ENCODE measurements at regions not wholly inside any gene's neighbourhood (a gene's known extent, or its start where the extent isn't known, plus 50 kb on each side); places are given as distances from the start of the nearest gene placed in this dataset.

DNA sequence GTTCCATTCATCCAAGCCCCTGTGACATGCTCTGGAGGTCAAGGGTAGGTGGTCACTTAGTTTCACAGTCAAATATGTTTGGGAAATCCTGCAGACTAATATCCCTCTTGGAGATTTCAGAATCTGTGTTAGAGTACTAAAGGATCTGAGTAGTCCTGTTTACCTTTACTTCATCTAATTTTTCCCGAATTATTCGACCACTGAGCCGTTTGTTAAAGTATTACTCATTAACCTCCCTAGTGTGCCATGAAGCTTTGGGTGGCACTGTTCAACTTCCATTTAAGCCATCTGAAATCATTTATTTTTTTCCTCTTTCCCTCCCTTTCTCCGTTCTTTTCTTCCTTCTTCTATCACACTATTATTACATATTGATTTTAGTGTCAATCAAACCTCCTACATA lies 109.9 kb downstream of the NGF start:
- intact Hi-C loops (cut with micrococcal nuclease; ENCODE audit: unreplicated experiment), result no loop called here

DNA sequence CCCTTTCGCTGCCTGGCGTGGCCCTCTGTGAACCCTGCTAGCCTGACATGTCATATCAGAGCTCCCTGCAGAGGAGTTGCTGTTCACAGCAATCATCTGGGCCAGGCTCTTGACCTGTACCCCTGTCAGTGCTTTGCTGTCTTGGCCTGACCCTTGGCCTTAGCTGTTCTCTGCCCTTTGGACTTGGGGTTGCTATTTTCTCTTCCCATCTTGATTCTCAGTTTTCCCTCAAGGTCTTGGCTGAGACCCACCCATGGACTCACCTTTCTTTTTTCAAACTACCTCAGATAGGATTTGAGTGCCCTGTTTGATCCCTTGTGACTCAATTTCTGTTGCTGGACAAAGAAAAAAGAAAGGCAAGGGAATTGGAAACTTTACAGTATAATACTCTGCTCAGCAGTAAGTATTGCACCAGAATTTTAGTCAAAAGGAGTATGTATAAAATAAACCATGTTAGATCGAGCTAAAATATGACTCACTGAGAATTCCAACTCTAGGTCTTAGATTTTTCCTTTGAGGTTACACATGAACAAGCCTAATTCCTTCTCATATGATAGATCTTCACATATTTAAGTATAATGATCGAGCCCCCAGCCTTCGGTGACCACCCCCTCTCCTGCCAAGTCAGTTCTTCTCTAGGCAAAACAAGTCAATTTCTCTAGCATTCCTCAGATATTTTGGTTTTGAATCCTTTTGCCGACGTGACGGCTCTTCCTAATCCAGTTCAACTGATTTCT lies 110.5 kb downstream of the NGF start:
- TF ChIP-seq, protein P1, sequence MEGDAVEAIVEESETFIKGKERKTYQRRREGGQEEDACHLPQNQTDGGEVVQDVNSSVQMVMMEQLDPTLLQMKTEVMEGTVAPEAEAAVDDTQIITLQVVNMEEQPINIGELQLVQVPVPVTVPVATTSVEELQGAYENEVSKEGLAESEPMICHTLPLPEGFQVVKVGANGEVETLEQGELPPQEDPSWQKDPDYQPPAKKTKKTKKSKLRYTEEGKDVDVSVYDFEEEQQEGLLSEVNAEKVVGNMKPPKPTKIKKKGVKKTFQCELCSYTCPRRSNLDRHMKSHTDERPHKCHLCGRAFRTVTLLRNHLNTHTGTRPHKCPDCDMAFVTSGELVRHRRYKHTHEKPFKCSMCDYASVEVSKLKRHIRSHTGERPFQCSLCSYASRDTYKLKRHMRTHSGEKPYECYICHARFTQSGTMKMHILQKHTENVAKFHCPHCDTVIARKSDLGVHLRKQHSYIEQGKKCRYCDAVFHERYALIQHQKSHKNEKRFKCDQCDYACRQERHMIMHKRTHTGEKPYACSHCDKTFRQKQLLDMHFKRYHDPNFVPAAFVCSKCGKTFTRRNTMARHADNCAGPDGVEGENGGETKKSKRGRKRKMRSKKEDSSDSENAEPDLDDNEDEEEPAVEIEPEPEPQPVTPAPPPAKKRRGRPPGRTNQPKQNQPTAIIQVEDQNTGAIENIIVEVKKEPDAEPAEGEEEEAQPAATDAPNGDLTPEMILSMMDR (IDR thresholded peaks at IDR 0.05; ENCODE audit: insufficient read depth in 1 of 2, low read depth in 1 of 2, low read length in 1 of 2, severe bottlenecking in 1 of 2, unreplicated experiment in 1 of 2), result no peak
- no peak overlapping the region for H3K4me3 Mint-ChIP-seq (ENCODE audit: unreplicated experiment)
- no peaks in the 10 kb centered on the region for H3K27me3 Mint-ChIP-seq (ENCODE audit: insufficient read depth, unreplicated experiment)
- no TSS peak for BruUV-seq (replicated peaks)
- H3K4me1 Mint-ChIP-seq (ENCODE audit: low read depth, unreplicated experiment), result no peaks in the 10 kb centered on the region
- Histone ChIP-seq H3K27me3 (replicated peaks; ENCODE audit: control insufficient read depth, insufficient read depth, low read length) (no peaks in the 10 kb centered on the region), H3K9me3 (no peaks in the 10 kb centered on the region), H3K4me3 (ENCODE audit: low read depth, low read length) (no peak overlapping the region), H3K36me3 (ENCODE audit: control insufficient read depth, insufficient read depth, low read length) (no peaks in the 10 kb centered on the region), H3K4me1 (no peaks in the 10 kb centered on the region)
- no peak overlapping the region for H3K27ac Mint-ChIP-seq (ENCODE audit: unreplicated experiment)
- intact Hi-C loops (cut with micrococcal nuclease; ENCODE audit: unreplicated experiment), result no loop called here
- POLR2A ChIA-PET, result no interaction called here
- DNase-seq, result no peak
- H3K9me3 Mint-ChIP-seq (ENCODE audit: unreplicated experiment), result no peaks in the 10 kb centered on the region
- CTCF ChIA-PET, result no interaction called here
- H3K36me3 Mint-ChIP-seq (ENCODE audit: insufficient read depth, unreplicated experiment), result no peaks in the 10 kb centered on the region

More for the DNA sequence above, 109.9 kb downstream of the NGF start:
- Mint-ChIP-seq H3K27me3 (ENCODE audit: insufficient read depth, unreplicated experiment) (no peaks in the 10 kb centered on the region), H3K4me3 (ENCODE audit: unreplicated experiment) (no peak overlapping the region), H3K27ac (ENCODE audit: unreplicated experiment) (no peak overlapping the region), H3K4me1 (ENCODE audit: low read depth, unreplicated experiment) (no peaks in the 10 kb centered on the region), H3K9me3 (ENCODE audit: unreplicated experiment) (no peaks in the 10 kb centered on the region), H3K36me3 (ENCODE audit: insufficient read depth, unreplicated experiment) (no peaks in the 10 kb centered on the region)
- DNase-seq, result no peak
- POLR2A ChIA-PET, result no interaction called here
- CTCF ChIA-PET, result no interaction called here
- Histone ChIP-seq H3K36me3 (ENCODE audit: control insufficient read depth, insufficient read depth, low read length) (no peaks in the 10 kb centered on the region), H3K27me3 (replicated peaks; ENCODE audit: control insufficient read depth, insufficient read depth, low read length) (no peaks in the 10 kb centered on the region), H3K9me3 (no peaks in the 10 kb centered on the region), H3K4me3 (ENCODE audit: low read depth, low read length) (no peak overlapping the region), H3K4me1 (no peaks in the 10 kb centered on the region)
- BruUV-seq (replicated peaks), result no TSS peak
- TF ChIP-seq, protein P1 (IDR thresholded peaks at IDR 0.05; ENCODE audit: insufficient read depth in 1 of 2, low read depth in 1 of 2, low read length in 1 of 2, severe bottlenecking in 1 of 2, unreplicated experiment in 1 of 2), result no peak

DNA sequence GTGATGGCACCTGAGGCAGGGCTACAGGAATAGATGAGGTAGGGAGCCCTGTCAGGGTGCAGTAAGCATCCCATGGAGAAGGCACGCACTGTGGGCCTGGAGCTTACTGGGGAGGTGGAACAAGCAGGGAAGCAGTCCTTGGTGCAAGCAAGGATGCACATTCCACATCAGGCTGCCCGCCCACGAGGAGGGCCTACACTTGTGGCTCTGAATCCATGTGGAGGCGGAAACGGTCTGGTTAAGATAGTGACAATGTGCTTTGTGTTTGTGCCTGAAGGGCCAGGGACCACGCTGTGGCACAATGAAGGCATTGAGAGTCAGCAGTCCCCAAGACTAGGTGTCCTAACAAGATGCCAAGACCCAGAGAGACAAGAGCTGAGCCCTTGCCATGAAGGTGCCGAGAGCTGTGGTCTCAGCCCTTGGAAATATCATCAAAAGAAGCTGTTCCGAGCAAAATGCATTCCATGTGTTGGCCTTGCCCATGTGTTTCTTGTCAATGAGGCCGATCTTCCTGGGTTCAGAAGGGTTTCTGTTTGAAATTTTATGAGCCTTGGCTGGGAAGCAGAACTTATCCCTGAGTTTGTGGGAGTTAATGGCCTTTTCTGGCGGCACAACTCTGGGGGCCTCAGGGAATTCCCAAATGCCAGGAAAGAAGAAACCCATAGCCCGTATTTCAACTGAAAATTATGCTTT lies 111.9 kb downstream of the NGF start:
- intact Hi-C loops (cut with micrococcal nuclease; ENCODE audit: unreplicated experiment), result no loop called here
- no peaks in the 10 kb centered on the region for H3K27me3 ChIP-seq (replicated peaks; ENCODE audit: control insufficient read depth, insufficient read depth, low read length)
- H3K27ac Mint-ChIP-seq (ENCODE audit: unreplicated experiment), result no peak overlapping the region
- no peaks in the 10 kb centered on the region for H3K36me3 Mint-ChIP-seq (ENCODE audit: insufficient read depth, unreplicated experiment)
- BruUV-seq (replicated peaks), result no TSS peak
- H3K4me3 Mint-ChIP-seq (ENCODE audit: unreplicated experiment), result no peak overlapping the region
- ChIA-PET CTCF (no interaction called here), POLR2A (no interaction called here)
- no peak overlapping the region for H3K4me3 ChIP-seq (ENCODE audit: low read depth, low read length)
- DNase-seq, result no peak
- H3K36me3 ChIP-seq (ENCODE audit: control insufficient read depth, insufficient read depth, low read length), result no peaks in the 10 kb centered on the region
- no peaks in the 10 kb centered on the region for H3K9me3 Mint-ChIP-seq (ENCODE audit: unreplicated experiment)
- TF ChIP-seq, protein P1 (IDR thresholded peaks at IDR 0.05; ENCODE audit: insufficient read depth in 1 of 2, low read depth in 1 of 2, low read length in 1 of 2, severe bottlenecking in 1 of 2, unreplicated experiment in 1 of 2), result no peak
- H3K4me1 Mint-ChIP-seq (ENCODE audit: low read depth, unreplicated experiment), result no peaks in the 10 kb centered on the region
- H3K27me3 Mint-ChIP-seq (ENCODE audit: insufficient read depth, unreplicated experiment), result no peaks in the 10 kb centered on the region
- no peaks in the 10 kb centered on the region for H3K4me1 ChIP-seq
- H3K9me3 ChIP-seq, result no peaks in the 10 kb centered on the region

Data from Caco-2 (cell line).